ENCODE measurements at regions not wholly inside any gene's neighbourhood (a gene's known extent, or its start where the extent isn't known, plus 50 kb on each side); places are given as distances from the start of the nearest gene placed in this dataset.

DNA sequence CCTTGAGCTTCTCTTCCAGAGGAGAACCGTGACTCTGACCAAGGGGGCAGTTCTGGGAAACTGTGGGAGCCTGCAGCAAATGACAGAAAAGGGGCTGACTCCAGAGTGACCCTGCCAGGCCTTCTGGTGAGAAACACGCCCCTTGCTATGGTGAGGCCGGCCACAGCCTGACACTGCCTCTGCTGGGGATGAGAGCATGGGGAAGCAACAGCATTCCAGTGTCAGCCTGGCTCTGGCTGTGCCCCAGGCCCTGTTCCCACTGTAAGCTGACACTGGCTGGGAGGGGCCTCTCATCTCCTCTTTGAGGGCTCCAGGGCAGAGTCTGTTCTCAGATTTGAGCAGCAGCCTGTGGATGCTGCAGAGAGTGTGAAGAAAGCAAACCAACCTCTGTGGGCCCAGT lies 180.0 kb upstream of the IL12B start:
- TF ChIP-seq, protein P1, sequence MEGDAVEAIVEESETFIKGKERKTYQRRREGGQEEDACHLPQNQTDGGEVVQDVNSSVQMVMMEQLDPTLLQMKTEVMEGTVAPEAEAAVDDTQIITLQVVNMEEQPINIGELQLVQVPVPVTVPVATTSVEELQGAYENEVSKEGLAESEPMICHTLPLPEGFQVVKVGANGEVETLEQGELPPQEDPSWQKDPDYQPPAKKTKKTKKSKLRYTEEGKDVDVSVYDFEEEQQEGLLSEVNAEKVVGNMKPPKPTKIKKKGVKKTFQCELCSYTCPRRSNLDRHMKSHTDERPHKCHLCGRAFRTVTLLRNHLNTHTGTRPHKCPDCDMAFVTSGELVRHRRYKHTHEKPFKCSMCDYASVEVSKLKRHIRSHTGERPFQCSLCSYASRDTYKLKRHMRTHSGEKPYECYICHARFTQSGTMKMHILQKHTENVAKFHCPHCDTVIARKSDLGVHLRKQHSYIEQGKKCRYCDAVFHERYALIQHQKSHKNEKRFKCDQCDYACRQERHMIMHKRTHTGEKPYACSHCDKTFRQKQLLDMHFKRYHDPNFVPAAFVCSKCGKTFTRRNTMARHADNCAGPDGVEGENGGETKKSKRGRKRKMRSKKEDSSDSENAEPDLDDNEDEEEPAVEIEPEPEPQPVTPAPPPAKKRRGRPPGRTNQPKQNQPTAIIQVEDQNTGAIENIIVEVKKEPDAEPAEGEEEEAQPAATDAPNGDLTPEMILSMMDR (IDR thresholded peaks at IDR 0.05), result no peak
- no peak for TF ChIP-seq POLR2A (IDR thresholded peaks at IDR 0.05)
